DMS79 (cell line): ENCODE measurements at regions not wholly inside any gene's neighbourhood (a gene's known extent, or its start where the extent isn't known, plus 50 kb on each side); places are given as distances from the start of the nearest gene placed in this dataset.
"Not testable (repeated sequence)": the region's sequence is repeated elsewhere in the genome, so short reads cannot be mapped to it uniquely, and the experiment has no call there.

Experiments used
- DNase-seq: peaks from one replicate; lab custom pipeline; 2025; lab: John Stamatoyannopoulos, UW

- DNase-seq, result peak; percentile 47
Measured at GRCh38 chr20:17873410-17874270, 95.0 kb downstream of the SNX5 start.

GRCh38 chr20:17872959-17873358 is 95.6 kb downstream of the SNX5 start:
- no peak for DNase-seq

- no peak for DNase-seq
Measured at GRCh38 chr20:17872434-17872833, 96.2 kb downstream of the SNX5 start.

- no peak for DNase-seq
Measured at GRCh38 chr20:17871886-17872285, 96.7 kb downstream of the SNX5 start.

- no peak for DNase-seq
Measured at GRCh38 chr20:17871181-17871580, 97.4 kb downstream of the SNX5 start.

GRCh38 chr20:17870086-17870740 is 98.4 kb downstream of the SNX5 start:
- DNase-seq, result no peak

GRCh38 chr20:17869295-17869994 is 99.1 kb downstream of the SNX5 start:
- DNase-seq, result no peak

- DNase-seq, result no peak
Measured at GRCh38 chr20:17868700-17869231, 99.8 kb downstream of the SNX5 start.

- no peak for DNase-seq
Measured at GRCh38 chr20:17868151-17868550, 100.4 kb downstream of the SNX5 start.

- no peak for DNase-seq
Measured at GRCh38 chr20:17867131-17867925, 101.3 kb downstream of the SNX5 start.

- no peak for DNase-seq
Measured at GRCh38 chr20:17866234-17867001, 102.2 kb downstream of the SNX5 start.

- DNase-seq, result no peak
Measured at GRCh38 chr20:17863577-17864292, 104.9 kb downstream of the SNX5 start.

- no peak for DNase-seq
Measured at GRCh38 chr20:17863209-17863576, 105.4 kb downstream of the SNX5 start.

GRCh38 chr20:17862171-17862570 is 106.4 kb downstream of the SNX5 start:
- DNase-seq, result no peak

- DNase-seq, result not testable (repeated sequence)
Measured at GRCh38 chr20:17861620-17862019, 107.0 kb downstream of the SNX5 start.

GRCh38 chr20:17860301-17861197 is 108.0 kb downstream of the SNX5 start:
- no peak for DNase-seq

GRCh38 chr20:17859616-17860232 is 108.9 kb downstream of the SNX5 start:
- no peak for DNase-seq

GRCh38 chr20:17859002-17859615 is 109.5 kb downstream of the SNX5 start:
- no peak for DNase-seq
